SK-MEL-5 (cell line): ENCODE measurements at regions not wholly inside any gene's neighbourhood (a gene's known extent, or its start where the extent isn't known, plus 50 kb on each side); places are given as distances from the start of the nearest gene placed in this dataset.

Experiments
- DNase-seq: peaks from one replicate; pipeline ENCODE4 v3.0.0-alpha.2; 2016; ENCODE audit warnings: low read depth, low spot score
- in situ Hi-C: cut with HindIII; loops from 2 replicates; pipeline ENCODE4 v1.10.0; 2016; ENCODE audit warnings: low sequenced_read_pairs, high pct_unique_total_duplicates, low pct_unique_long_range_greater_than_20kb

GRCh38 chr14:103246070-103246469, 88.0 kb upstream of the EIF5 start:
- in situ Hi-C loops = no loop called here
- DNase-seq = no peak

GRCh38 chr14:103247169-103247606, 86.8 kb upstream of the EIF5 start:
- in situ Hi-C loops = no loop called here
- DNase-seq = no peak

- in situ Hi-C loops = no loop called here
- DNase-seq = no peak
Observed at GRCh38 chr14:103250181-103250580, 83.9 kb upstream of the EIF5 start.

DNA sequence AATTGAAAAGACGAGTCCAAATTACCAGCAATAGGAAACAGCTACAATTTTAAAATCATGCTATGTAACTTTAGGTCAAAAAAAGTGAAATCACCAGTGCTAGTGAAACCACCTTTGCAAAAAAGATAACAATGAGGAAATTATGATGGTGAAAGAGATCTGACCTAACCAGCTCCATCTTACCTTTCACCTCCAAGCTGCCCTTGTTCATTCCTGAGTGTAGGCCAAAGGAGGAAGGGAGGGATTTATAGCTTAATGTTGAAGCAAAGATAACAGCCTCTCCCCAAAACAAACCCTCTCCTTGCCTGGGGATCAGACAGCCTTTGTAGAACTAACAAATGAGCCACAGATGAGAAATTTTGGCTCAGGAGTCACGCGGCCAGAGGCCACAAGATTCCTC, 83.2 kb upstream of the EIF5 start:
- no peak for DNase-seq

GRCh38 chr14:103255555-103255954, 78.5 kb upstream of the EIF5 start:
- in situ Hi-C loops = no loop called here

More for the DNA sequence above, 83.2 kb upstream of the EIF5 start:
- in situ Hi-C loops = no loop called here

GRCh38 chr14:103256406-103256805, 77.6 kb upstream of the EIF5 start:
- no peak for DNase-seq
- in situ Hi-C loops = no loop called here

More at GRCh38 chr14:103255555-103255954, 78.5 kb upstream of the EIF5 start:
- DNase-seq = no peak

DNA sequence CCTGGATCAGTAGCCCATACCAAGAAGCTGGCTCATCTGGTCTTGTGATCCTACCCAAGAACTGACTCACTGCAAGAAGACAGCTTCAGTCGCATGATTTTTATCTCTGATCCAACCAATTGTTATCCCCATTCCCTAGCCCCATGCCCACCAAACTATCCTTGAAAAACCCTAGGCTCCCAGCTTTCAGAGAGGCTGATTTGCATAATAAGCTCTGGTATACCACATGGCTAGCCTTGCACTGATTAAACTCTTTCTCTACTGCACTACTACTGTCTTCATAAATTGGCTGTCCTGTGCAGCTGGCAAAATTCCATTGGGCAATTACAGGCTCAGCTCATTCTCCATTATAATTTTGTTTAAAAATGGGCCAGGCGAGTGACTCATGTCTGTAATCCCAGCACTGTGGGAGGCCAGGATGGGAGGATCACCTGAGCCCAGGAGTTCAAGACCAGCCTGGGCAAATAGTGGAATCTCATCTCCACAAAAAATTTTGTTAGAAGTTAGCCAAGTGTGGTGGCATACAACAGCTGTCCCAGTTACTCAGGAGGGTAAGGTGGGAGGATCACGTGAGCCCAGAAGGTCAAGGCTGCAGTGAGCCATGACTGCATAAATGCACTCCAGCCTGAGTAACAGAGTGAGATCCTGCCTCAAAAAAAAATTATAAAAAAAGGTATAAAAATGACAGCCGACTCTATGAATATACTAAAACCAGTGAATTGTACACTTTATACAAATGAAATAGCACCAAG, 76.7 kb upstream of the EIF5 start:
- peak; percentile 22 for DNase-seq
- in situ Hi-C loops = no loop called here

GRCh38 chr14:103258211-103258610, 75.8 kb upstream of the EIF5 start:
- no peak for DNase-seq
- in situ Hi-C loops = no loop called here

GRCh38 chr14:103259184-103259583, 74.9 kb upstream of the EIF5 start:
- in situ Hi-C loops = no loop called here

DNA sequence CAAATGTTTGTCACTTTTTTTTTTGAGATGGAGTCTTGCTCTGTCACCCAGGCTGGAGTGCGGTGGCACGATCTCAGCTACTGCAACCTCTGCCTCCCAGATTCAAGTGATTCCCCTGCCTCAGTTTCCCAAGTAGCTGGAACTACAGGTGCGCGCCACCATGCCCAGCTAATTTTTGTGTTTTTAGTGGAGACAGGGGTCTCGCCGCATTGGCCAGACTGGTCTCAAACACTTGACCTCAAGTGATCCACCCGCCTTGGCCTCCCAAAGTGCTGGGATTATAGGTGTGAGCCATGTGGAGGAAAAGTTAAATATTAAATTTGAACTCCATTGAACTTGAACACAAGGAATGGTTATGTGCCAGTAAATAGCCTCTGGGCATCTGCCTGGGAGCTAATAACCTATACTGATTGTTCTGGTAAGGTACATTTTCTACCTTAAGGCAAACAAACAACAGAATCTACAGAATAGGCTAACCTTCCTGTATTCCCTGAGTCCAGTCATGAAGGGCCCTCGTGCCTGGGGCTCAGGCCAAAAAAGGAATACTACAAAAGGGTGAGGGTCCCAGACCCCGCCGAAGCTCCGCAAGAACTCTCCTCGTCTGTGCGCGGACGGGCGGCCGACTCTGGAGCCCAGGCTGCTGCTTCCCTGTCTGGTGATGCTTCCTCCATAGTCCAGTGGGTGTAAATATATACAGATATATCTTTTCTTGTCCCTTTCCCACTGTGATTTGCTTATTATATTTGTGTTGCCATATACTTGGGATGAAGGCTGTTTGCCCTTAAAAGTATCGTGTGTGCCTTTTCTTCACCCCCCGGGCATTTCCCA, 74.0 kb upstream of the EIF5 start:
- in situ Hi-C loops = no loop called here

More at GRCh38 chr14:103259184-103259583, 74.9 kb upstream of the EIF5 start:
- DNase-seq = no peak

GRCh38 chr14:103260629-103261124, 73.4 kb upstream of the EIF5 start:
- DNase-seq = peak; percentile 51
- in situ Hi-C loops = no loop called here

More for the DNA sequence above, 74.0 kb upstream of the EIF5 start:
- DNase-seq = no peak

GRCh38 chr14:103267226-103267910, 66.7 kb upstream of the EIF5 start:
- no peak for DNase-seq
- in situ Hi-C loops = no loop called here

DNA sequence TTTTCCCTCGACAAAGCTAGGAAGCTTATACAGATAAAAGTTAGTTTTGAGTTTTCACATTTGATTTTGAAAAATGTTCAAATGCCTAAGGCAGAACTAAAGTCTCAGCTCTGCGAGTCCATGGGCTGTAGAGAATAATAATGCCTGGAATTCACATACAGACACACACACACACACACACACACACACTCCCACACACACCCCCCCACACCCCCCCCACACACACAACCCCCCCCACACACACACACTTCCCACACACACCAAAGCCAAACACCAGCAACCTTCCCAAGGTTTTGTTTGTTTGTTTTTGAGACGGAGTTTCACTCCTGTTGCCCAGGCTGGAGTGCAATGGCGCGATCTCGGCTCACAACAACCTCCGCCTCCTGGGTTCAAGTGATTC, 62.8 kb upstream of the EIF5 start:
- no peak for DNase-seq

DNA sequence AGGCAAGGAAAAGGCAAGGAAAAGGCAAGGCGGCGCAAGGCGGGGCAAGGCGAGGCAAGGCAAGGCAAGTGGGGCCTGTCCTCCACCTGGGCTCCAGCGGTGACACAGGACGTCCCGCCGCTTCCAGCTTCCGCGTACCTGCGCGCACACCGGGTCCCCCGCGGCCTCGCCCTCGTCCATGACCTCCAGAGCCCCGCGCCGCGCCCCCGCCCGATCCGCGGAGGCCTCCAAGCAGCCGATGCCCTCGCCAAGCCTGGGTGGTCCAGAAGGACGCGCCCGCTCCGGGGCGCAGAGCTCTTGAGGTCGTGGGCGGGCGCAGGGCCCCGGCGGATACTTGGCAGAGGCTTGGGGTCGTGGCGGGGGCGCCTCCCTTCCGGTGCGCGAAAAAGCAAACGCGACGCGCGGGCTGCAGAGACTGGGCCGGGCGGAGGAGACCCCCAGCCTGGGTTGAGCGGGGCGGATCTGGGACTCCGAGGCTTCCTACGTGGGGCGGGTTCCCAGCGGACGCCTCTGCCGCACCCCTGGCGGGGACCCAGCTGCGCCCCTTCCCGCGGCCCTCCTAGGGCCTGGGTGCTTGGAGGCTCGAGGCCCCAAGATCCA, 60.8 kb upstream of the EIF5 start:
- in situ Hi-C loops = no loop called here

More for the DNA sequence above, 62.8 kb upstream of the EIF5 start:
- in situ Hi-C loops = no loop called here

GRCh38 chr14:103273745-103274615, 60.1 kb upstream of the EIF5 start:
- in situ Hi-C loops = no loop called here
- no peak for DNase-seq

More for the DNA sequence above, 60.8 kb upstream of the EIF5 start:
- DNase-seq = no peak

DNA sequence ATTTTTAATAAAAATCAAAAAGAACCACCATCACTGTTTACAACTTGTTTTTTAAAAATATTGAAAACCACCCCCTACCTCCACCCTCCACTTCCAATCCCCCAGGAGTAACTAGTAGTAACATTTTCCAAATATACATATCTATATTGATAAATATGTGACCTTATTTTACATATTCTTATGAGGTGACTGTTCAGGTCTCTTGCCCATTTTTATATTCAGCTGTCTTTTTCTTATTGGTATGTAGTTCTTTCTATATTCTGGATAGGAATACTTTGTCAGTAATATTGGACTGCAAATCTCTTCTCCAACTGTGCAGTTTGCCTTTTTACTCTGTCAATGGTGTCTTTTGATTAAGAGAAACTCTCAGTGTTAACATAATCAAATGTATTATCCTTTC, 59.0 kb upstream of the EIF5 start:
- in situ Hi-C loops = no loop called here
- no peak for DNase-seq

- no peak for DNase-seq
- in situ Hi-C loops = no loop called here
Observed at GRCh38 chr14:103277931-103278330, 56.1 kb upstream of the EIF5 start.
